ENCODE measurements at regions not wholly inside any gene's neighbourhood (a gene's known extent, or its start where the extent isn't known, plus 50 kb on each side); places are given as distances from the start of the nearest gene placed in this dataset.
"Not testable (repeated sequence)": the region's sequence is repeated elsewhere in the genome, so short reads cannot be mapped to it uniquely, and the experiment has no call there.

- TF ChIP-seq BCLAF1 (IDR thresholded peaks at IDR 0.05; ENCODE audit: borderline replicate concordance in 1 of 2, control insufficient read depth in 1 of 2, low read depth in 2 of 2, low read length in 1 of 2) = no peak
- no peak for TF ChIP-seq E2F4 (CRISPR knock-in tag; IDR thresholded peaks at IDR 0.05; ENCODE audit: low read depth)
- TF ChIP-seq BRD4 (IDR thresholded peaks at IDR 0.05) = no peak
Observed at GRCh38 chr6:125631165-125631564, 118.3 kb upstream of the HEY2 start (continued).

GRCh38 chr6:125636011-125636410, 113.4 kb upstream of the HEY2 start:
- intact Hi-C loops (cut with micrococcal nuclease); BruUV-seq (replicated peaks); H3K79me2 ChIP-seq (ENCODE audit: control insufficient read depth, insufficient read depth, low read length): not testable (repeated sequence)

More at GRCh38 chr6:125636011-125636410, 113.4 kb upstream of the HEY2 start:
- DNase-seq (ENCODE audit: extremely low read depth in 1 of 4, low spot score in 3 of 4); H3K4me1 ChIP-seq (replicated peaks in 1 of 2; ENCODE audit: control insufficient read depth in 2 of 2, insufficient read depth in 2 of 2, low read length in 2 of 2); H2AFZ ChIP-seq (ENCODE audit: low read depth, low read length); H3K4me2 ChIP-seq (ENCODE audit: insufficient read depth, low read length); H3K4me3 ChIP-seq; H3K27me3 ChIP-seq (ENCODE audit: control insufficient read depth in 2 of 2, insufficient read depth in 2 of 2, low read length in 2 of 2); H3K9me1 ChIP-seq (ENCODE audit: control insufficient read depth, insufficient read depth, low read length); CTCF ChIA-PET (ENCODE audit: low intra/inter-chr PET ratio); H3K9me3 ChIP-seq (replicated peaks; ENCODE audit: control insufficient read depth, insufficient read depth, low read depth, low read length); H4K20me1 ChIP-seq (replicated peaks; ENCODE audit: control insufficient read depth, insufficient read depth, low read length); in situ Hi-C loops (cut with MboI); H3K9ac ChIP-seq (ENCODE audit: insufficient read depth in 1 of 2, low read depth in 2 of 2, low read length in 2 of 2); H3K36me3 ChIP-seq (ENCODE audit: control insufficient read depth, insufficient read depth, low read length); FAIRE-seq; H3K27ac ChIP-seq (ENCODE audit: extremely low read depth, low read depth, low read length); ATAC-seq: not testable (repeated sequence)
- POLR2A ChIA-PET = interaction anchor here (0.7 kb wide), 1 partner anchor 23 kb away, joined by 3 read pairs; no protein-coding TSS in a partner anchor
- WGBS (ENCODE audit: insufficient coverage, low coverage, missing lambda C conversion rate) = 20% methylated on average over 2 of the region's 2 CpGs
- TF ChIP-seq ZNF146 (CRISPR knock-in tag; IDR thresholded peaks at IDR 0.05; ENCODE audit: unreplicated experiment) = peak; percentile 86
